IMR-90 (cell line): ENCODE measurements at regions not wholly inside any gene's neighbourhood (a gene's known extent, or its start where the extent isn't known, plus 50 kb on each side); places are given as distances from the start of the nearest gene placed in this dataset.

Experiments
- ATAC-seq: fragments of 200-7000 bp; cut with Tn5 transposase; 2 replicates; pipeline ENCODE4 v1.9.1; 2020; ENCODE audit warnings: low read depth, mild to moderate bottlenecking, moderate library complexity
- BruUV-seq: library from RNA; stranded (reverse); fragments of 400-500 nt; replicated peaks from 2 replicates; lab custom pipeline; 2021; lab: Mats Ljungman, UMichigan
- CTCF ChIA-PET: fragments of 300-600 bp; formaldehyde crosslinking; extraction: SDS; loops from one replicate; lab custom pipeline; 2021; ENCODE audit warnings: antibody characterized with exemption; lab: Yijun Ruan, JAX
- POLR2A ChIA-PET: fragments of 300-600 bp; sonication (Branson Sonifier 250); formaldehyde crosslinking; loops from one replicate; lab custom pipeline; 2022; ENCODE audit warnings: antibody characterized with exemption; ENCODE audit not compliant: unreplicated experiment; lab: Charles Lee
- DNase-seq: peaks from one replicate; pipeline ENCODE4 v3.0.0; 2013
- H2AFZ ChIP-seq: replicated peaks from 2 replicates; pipeline ENCODE3; 2013; ENCODE audit warnings: low read length, mild to moderate bottlenecking; ENCODE audit not compliant: poor library complexity
- H2AK5ac ChIP-seq: 2 replicates; pipeline ENCODE4 v1.6.1; 2013; ENCODE audit warnings: low read depth, low read length, inconsistent platforms
- H2AK9ac ChIP-seq: replicated peaks from 2 replicates; pipeline ENCODE3; 2013; ENCODE audit warnings: mild to moderate bottlenecking, low read depth, low read length, moderate library complexity; ENCODE audit not compliant: poor library complexity
- H2BK120ac ChIP-seq: 2 replicates; pipeline ENCODE4 v1.6.1; 2013; ENCODE audit warnings: low read depth, low read length, inconsistent platforms
- H2BK15ac ChIP-seq: 3 replicates; pipeline ENCODE4 v1.6.1; 2013; ENCODE audit warnings: low read depth, low read length, inconsistent platforms
- H2BK20ac ChIP-seq: 2 replicates; pipeline ENCODE4 v1.6.1; 2013; ENCODE audit warnings: low read depth, mild to moderate bottlenecking, inconsistent platforms, low read length, moderate library complexity
- H2BK5ac ChIP-seq: 2 replicates; pipeline ENCODE4 v1.6.1; 2013; ENCODE audit warnings: mild to moderate bottlenecking, low read depth, low read length, inconsistent platforms; ENCODE audit not compliant: poor library complexity, severe bottlenecking
- H3K14ac ChIP-seq: replicated peaks from 2 replicates; pipeline ENCODE4 v1.6.1; 2013; ENCODE audit warnings: low read depth, low read length, inconsistent platforms
- H3K18ac ChIP-seq: 2 replicates; pipeline ENCODE4 v1.6.1; 2013; ENCODE audit warnings: low read depth, low read length, control low read depth
- H3K23ac ChIP-seq: 2 replicates; pipeline ENCODE4 v1.6.1; 2013; ENCODE audit warnings: low read depth, low read length, inconsistent platforms
- H3K27ac ChIP-seq: 2 replicates; pipeline ENCODE4 v1.5.1; 2013; ENCODE audit warnings: mild to moderate bottlenecking, control low read depth, low read length; ENCODE audit not compliant: insufficient read depth
- H3K27me3 ChIP-seq: 2 replicates; pipeline ENCODE4 v1.6.1; 2013; ENCODE audit warnings: low read length; ENCODE audit not compliant: control insufficient read depth, insufficient read depth
- H3K36me3 ChIP-seq: 2 replicates; pipeline ENCODE4 v1.6.1; 2013; ENCODE audit warnings: low read length, mixed read lengths; ENCODE audit not compliant: control insufficient read depth, insufficient read depth
- H3K4ac ChIP-seq: 2 replicates; pipeline ENCODE4 v1.6.1; 2013; ENCODE audit warnings: low read depth, low read length, inconsistent platforms
- H3K4me1 ChIP-seq: 2 replicates; pipeline ENCODE4 v1.6.1; 2013; ENCODE audit warnings: low read length, mixed read lengths; ENCODE audit not compliant: control insufficient read depth, insufficient read depth
- H3K4me2 ChIP-seq: 2 replicates; pipeline ENCODE4 v1.6.1; 2013; ENCODE audit warnings: low read depth, mild to moderate bottlenecking, control low read depth, low read length, moderate library complexity
- H3K4me3 ChIP-seq: 2 replicates; pipeline ENCODE4 v1.5.1; 2013; ENCODE audit warnings: low read depth, mild to moderate bottlenecking, control low read depth, low read length, moderate library complexity; ENCODE audit not compliant: insufficient read depth
- H3K56ac ChIP-seq: 2 replicates; pipeline ENCODE4 v1.6.1; 2013; ENCODE audit warnings: low read length, inconsistent platforms; ENCODE audit not compliant: insufficient read depth; ENCODE audit errors: extremely low read depth
- H3K79me1 ChIP-seq, 2 experiments: 2 replicates each; pipeline ENCODE4 v1.6.1; 2013; ENCODE audit warnings: low read length in 2 of 2, inconsistent platforms in 1 of 2, low read depth in 1 of 2
- H3K9ac ChIP-seq: 2 replicates; pipeline ENCODE4 v1.6.1; 2013; ENCODE audit warnings: low read depth, low read length, control low read depth
- H3K9me1 ChIP-seq: 2 replicates; pipeline ENCODE4 v1.6.1; 2013; ENCODE audit warnings: low read length, inconsistent platforms; ENCODE audit not compliant: insufficient read depth
- H3K9me3 ChIP-seq: 2 replicates; pipeline ENCODE4 v1.6.1; 2013; ENCODE audit warnings: low read length; ENCODE audit not compliant: control insufficient read depth, insufficient read depth
- H4K20me1 ChIP-seq: 2 replicates; pipeline ENCODE4 v1.6.1; 2013; ENCODE audit warnings: low read length, inconsistent platforms; ENCODE audit not compliant: insufficient read depth
- H4K5ac ChIP-seq: 2 replicates; pipeline ENCODE4 v1.6.1; 2013; ENCODE audit warnings: mild to moderate bottlenecking, low read depth, low read length, control low read depth
- H4K8ac ChIP-seq, 2 experiments: 2 replicates each; pipeline ENCODE4 v1.6.1; 2013; ENCODE audit warnings: low read depth in 2 of 2, low read length in 2 of 2, control low read depth in 1 of 2, inconsistent platforms in 1 of 2
- H4K91ac ChIP-seq: 2 replicates; pipeline ENCODE4 v1.6.1; 2013; ENCODE audit warnings: low read depth, low read length, inconsistent platforms; ENCODE audit not compliant: insufficient read depth
- BHLHE40 ChIP-seq: fragments of 150-350 bp; IDR thresholded peaks from 2 replicates; pipeline ENCODE4 v1.6.1; 2016; ENCODE audit warnings: mild to moderate bottlenecking, low read depth, low read length
- CEBPB ChIP-seq: IDR thresholded peaks from 2 replicates; pipeline ENCODE4 v1.6.1; 2012; ENCODE audit warnings: low read depth, low read length, improper control_type of control experiment
- CHD1 ChIP-seq: IDR thresholded peaks from 2 replicates; pipeline ENCODE4 v1.6.1; 2012; ENCODE audit warnings: low read depth, low read length, improper control_type of control experiment
- ELK1 ChIP-seq: fragments of 150-350 bp; IDR thresholded peaks from 2 replicates; pipeline ENCODE4 v1.6.1; 2016; ENCODE audit warnings: low read depth, mild to moderate bottlenecking, low read length, moderate library complexity, borderline replicate concordance
- FOS ChIP-seq: fragments of 150-350 bp; IDR thresholded peaks from 2 replicates; pipeline ENCODE4 v1.6.1; 2016; ENCODE audit warnings: low read depth, low read length
- MAZ ChIP-seq: IDR thresholded peaks from 2 replicates; pipeline ENCODE4 v1.6.1; 2012; ENCODE audit warnings: low read depth, mild to moderate bottlenecking, low read length, improper control_type of control experiment, moderate library complexity, borderline replicate concordance
- NFE2L2 ChIP-seq: fragments of 150-350 bp; IDR thresholded peaks from 2 replicates; pipeline ENCODE4 v1.6.1; 2016; ENCODE audit warnings: low read depth, mild to moderate bottlenecking, low read length
- POLR2A ChIP-seq: IDR thresholded peaks from 2 replicates; pipeline ENCODE4 v1.6.1; 2012; ENCODE audit warnings: mild to moderate bottlenecking, low read depth, low read length
- RAD21 ChIP-seq: IDR thresholded peaks from 2 replicates; pipeline ENCODE4 v1.6.1; 2012; ENCODE audit warnings: low read length, improper control_type of control experiment
- RFX5 ChIP-seq: IDR thresholded peaks from 2 replicates; pipeline ENCODE4 v1.8.0; 2012; ENCODE audit warnings: low read depth, mild to moderate bottlenecking, low read length, moderate library complexity
- SMC3 ChIP-seq: fragments of 150-350 bp; IDR thresholded peaks from 2 replicates; pipeline ENCODE4 v1.6.1; 2016; ENCODE audit warnings: low read depth, mild to moderate bottlenecking, antibody characterized with exemption, low read length, moderate library complexity
- WGBS, 2 experiments: methylation state at CpG; one replicate each; pipeline versions ENCODE4 v1.1.5 to v1.1.7; 2013; ENCODE audit warnings: missing lambda C conversion rate in 2 of 2; ENCODE audit not compliant: insufficient read length in 1 of 2; ENCODE audit errors: extremely low coverage in 2 of 2; 5-methylcytosine and 5-hydroxymethylcytosine counted together
- dilution Hi-C: fragments of 300-500 bp; cut with HindIII; formaldehyde crosslinking; loops from one replicate; pipeline ENCODE4 v1.14.3; 2018; ENCODE audit warnings: low sequenced_read_pairs; ENCODE audit not compliant: unreplicated experiment
- in situ Hi-C: fragments of 300-500 bp; cut with MboI; formaldehyde crosslinking; loops from 3 replicates; pipeline ENCODE4 v1.14.3; 2019; ENCODE audit warnings: low sequenced_read_pairs, inconsistent platforms, mixed read lengths
- intact Hi-C: fragments of 100-400 bp; cut with micrococcal nuclease; formaldehyde crosslinking; loops from 2 replicates; pipeline ENCODE4 v1.10.0; 2022

DNA sequence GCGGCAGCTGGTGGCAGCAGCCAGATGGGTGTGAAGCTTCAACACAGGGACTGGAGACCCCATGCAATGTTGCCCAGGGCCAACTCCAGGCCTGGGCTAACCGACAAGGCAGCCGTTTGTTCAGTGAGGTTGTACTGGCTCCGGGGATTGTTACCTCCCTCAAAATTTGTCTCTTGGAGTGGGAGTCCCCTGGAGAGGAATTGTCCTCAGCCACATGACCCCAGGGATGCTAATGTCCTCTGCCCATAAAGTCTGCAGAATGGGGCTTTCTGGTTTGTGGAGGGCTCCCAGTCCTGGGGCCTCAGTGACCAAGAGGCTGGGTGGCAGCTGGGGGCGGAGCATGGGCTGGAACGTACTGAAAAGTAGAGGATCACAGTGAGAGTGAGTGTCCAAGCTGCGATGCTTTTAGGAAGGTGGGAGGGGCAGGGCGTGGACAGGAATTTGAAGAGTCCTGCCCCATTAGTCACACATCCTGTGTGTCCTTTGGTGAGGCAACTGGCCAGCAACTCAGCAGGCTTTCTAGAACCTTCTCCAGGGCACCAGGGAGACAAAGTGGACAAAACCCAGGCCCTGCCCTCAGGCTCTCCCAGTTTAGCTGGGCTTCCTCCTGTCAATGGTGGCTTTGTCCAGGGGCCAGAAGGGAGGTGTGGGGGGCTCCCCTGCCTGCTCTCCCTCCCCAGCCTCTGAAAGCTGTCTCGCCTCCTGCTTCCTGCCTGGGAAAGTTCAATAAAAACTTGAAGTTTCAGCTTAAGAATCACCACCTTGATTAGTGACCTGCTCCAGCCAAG is 114.0 kb downstream of the NSG2 start:
- no peak overlapping the region for H2BK15ac ChIP-seq
- H3K4me3 ChIP-seq, result no peak overlapping the region
- H3K79me1 ChIP-seq, result no peaks in the 10 kb centered on the region
- intact Hi-C loops (no loop called here), dilution Hi-C loops (no loop called here), in situ Hi-C loops (no loop called here)
- H3K36me3 ChIP-seq, result no peaks in the 10 kb centered on the region
- no peak overlapping the region for H2AK5ac ChIP-seq
- no peak overlapping the region for H3K14ac ChIP-seq
- no peak for ATAC-seq
- no peaks in the 10 kb centered on the region for H3K27me3 ChIP-seq
- no peak overlapping the region for H3K23ac ChIP-seq
- H2BK120ac ChIP-seq, result no peak overlapping the region
- no TSS peak for BruUV-seq
- WGBS, 2 experiments, result 68% methylated on average over 3 of the region's 9 CpGs; no CpG with 5 or more reads in 1 of the 2 experiments
- no peak overlapping the region for H2BK5ac ChIP-seq
- no peak overlapping the region for H2BK20ac ChIP-seq
- H4K91ac ChIP-seq, result no peak overlapping the region
- H4K8ac ChIP-seq, result no peak overlapping the region
- no peak overlapping the region for H3K27ac ChIP-seq
- H3K9me3 ChIP-seq, result peaks cover 8% of the 10 kb centered on the region; the same call in 1 of the 2 replicates
- POLR2A ChIA-PET, result no interaction called here
- H3K18ac ChIP-seq, result no peak overlapping the region
- no peak for DNase-seq
- H3K56ac ChIP-seq, result no peak overlapping the region
- H3K9me1 ChIP-seq, result no peaks in the 10 kb centered on the region
- no peak overlapping the region for H3K9ac ChIP-seq
- TF ChIP-seq MAZ, result no peak
- no peak for TF ChIP-seq POLR2A
- TF ChIP-seq ELK1, result no peak
- TF ChIP-seq CEBPB, result no peak
- TF ChIP-seq SMC3, result no peak
- TF ChIP-seq FOS, result no peak
- no peak for TF ChIP-seq NFE2L2
- no peak for TF ChIP-seq CHD1
- no peak for TF ChIP-seq RAD21
- no peak for TF ChIP-seq BHLHE40
- TF ChIP-seq RFX5, result no peak
- no peaks in the 10 kb centered on the region for H3K4me1 ChIP-seq
- CTCF ChIA-PET, result no interaction called here
- no peak overlapping the region for H3K4ac ChIP-seq
- no peak overlapping the region for H3K4me2 ChIP-seq
- peak overlapping the region; percentile 31 for H2AK9ac ChIP-seq
- no peak overlapping the region for H4K5ac ChIP-seq
- no peak overlapping the region for H2AFZ ChIP-seq
- H4K20me1 ChIP-seq, result no peaks in the 10 kb centered on the region
